ENCODE measurements at regions not wholly inside any gene's neighbourhood (a gene's known extent, or its start where the extent isn't known, plus 50 kb on each side); places are given as distances from the start of the nearest gene placed in this dataset.

DNA sequence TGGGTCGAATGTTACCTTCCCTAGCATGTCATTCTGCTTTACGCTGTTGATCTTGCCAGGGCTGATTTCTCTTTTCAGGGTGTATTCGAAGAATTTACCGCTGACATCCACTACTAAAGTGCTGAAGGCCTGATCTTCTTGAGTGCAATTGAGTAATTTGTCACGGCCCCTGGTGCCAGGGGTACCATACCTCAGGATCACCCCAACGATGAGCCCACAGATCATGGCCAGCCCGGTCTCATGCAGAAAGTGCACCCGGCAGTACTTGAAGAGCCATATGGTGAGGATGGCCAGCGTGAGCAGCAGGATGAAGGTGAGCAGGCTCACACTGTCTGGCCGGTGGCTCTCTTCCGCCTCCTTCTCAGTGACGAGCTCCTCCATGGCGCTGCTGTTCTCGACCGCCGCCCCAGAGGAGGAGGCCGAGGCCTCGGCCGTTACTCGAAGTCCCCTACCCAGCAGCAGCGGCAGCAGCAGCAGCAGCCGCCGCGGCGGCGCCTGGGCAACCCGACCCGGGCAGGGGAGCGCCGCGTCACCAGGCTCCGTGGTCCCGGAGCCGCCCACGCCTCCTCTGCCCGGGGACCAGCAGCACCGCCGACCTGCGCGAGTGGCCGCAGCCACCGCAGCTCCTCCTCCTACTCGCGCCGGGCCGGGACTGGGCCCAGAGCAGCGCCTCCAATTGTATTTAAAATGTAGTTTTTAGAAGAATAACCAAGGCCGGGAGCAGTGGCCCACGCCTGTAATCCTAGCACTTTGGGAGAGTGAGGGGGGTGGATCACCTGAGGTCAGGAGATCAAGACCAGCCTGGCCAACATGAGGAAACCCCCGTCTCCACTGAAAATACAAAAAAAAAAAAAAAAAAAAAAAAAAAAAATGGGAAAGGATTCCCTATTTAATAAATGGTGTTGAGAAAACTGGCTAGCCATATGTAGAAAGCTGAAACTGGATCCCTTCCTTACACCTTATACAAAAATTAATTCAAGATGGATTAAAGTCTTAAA lies 58.5 kb upstream of the TMPO start:
- 14 to 16% methylated on average over 44 to 50 of the region's 50 CpGs for WGBS, 2 donors
- Histone ChIP-seq H3K36me3 (ENCODE audit: control insufficient read depth in 2 of 2, insufficient read depth in 2 of 2, low read length in 1 of 2) (no peaks in the 10 kb centered on the region), H3K27me3 (ENCODE audit: control insufficient read depth in 1 of 2, insufficient read depth in 2 of 2, low read length in 2 of 2) (peaks cover 0 to 2% of the 10 kb centered on the region in 2 donors), H3K9me3 (ENCODE audit: control insufficient read depth in 2 of 2, insufficient read depth in 1 of 2, low read depth in 1 of 2, low read length in 1 of 2) (no peaks in the 10 kb centered on the region), H3K27ac (ENCODE audit: low read depth in 2 of 2, low read length in 1 of 2) (no peak overlapping the region), H3K4me3 (ENCODE audit: low read depth in 1 of 2, low read length in 2 of 2) (peak overlapping the region; percentile 37 to 42), H3K4me1 (ENCODE audit: control insufficient read depth in 2 of 2, insufficient read depth in 2 of 2, low read length in 1 of 2) (peaks cover 0 to 6% of the 10 kb centered on the region in 2 donors)

DNA sequence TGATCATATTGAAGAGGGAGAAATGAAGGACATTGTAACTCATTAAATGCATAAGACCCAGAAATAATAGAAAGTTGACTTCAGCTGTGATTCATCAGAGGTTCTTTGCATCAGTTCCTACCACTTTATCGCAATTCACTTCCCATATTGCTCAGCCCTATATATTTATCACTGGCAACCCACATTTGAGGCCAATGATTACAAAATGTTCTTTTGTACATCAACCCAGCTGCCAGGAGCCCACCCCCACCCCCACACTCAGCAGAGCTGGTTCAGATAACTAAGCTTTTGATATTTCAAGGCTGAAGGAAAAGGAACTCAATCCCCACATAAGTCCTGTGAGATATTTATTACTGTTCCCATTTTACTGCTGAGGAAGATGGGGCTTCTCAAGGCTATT lies 51.2 kb upstream of the TMPO start:
- WGBS, 2 donors, result 59 to 75% methylated on average over 1 of the region's 1 CpG
- no peaks in the 10 kb centered on the region for H3K36me3 ChIP-seq (ENCODE audit: control insufficient read depth in 2 of 2, insufficient read depth in 2 of 2, low read length in 1 of 2)

DNA sequence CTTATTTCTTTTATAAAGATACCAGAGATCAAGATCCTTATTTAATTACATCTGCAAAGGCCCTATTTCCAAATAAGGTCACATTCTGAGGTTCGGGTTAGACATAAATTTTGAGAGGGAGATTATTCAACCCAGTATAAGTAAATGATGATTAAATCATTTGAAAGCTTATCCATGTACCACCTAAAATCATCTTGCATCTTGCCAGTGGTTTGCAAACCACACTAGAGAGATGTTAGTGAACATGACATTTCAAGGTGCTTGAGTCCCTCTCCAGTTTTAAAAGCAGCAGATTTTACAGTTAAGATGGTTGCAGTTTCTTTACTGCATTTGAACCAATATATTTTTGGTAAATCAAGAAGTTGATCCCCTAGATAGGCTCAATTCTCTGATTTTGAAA lies 49.9 kb upstream of the TMPO start:
- H3K27me3 ChIP-seq (ENCODE audit: control insufficient read depth in 1 of 2, insufficient read depth in 2 of 2, low read length in 2 of 2), result no peaks in the 10 kb centered on the region
- H3K9me3 ChIP-seq (ENCODE audit: control insufficient read depth in 2 of 2, insufficient read depth in 1 of 2, low read depth in 1 of 2, low read length in 1 of 2), result no peaks in the 10 kb centered on the region
- H3K27ac ChIP-seq (ENCODE audit: low read depth in 2 of 2, low read length in 1 of 2), result no peak overlapping the region
- H3K36me3 ChIP-seq (ENCODE audit: control insufficient read depth in 2 of 2, insufficient read depth in 2 of 2, low read length in 1 of 2), result no peaks in the 10 kb centered on the region
- WGBS, 2 donors, result 70 to 86% methylated on average over 1 of the region's 1 CpG
- no peak overlapping the region for H3K4me3 ChIP-seq (ENCODE audit: low read depth in 1 of 2, low read length in 2 of 2)
- no peaks in the 10 kb centered on the region for H3K4me1 ChIP-seq (ENCODE audit: control insufficient read depth in 2 of 2, insufficient read depth in 2 of 2, low read length in 1 of 2)

More for the DNA sequence above, 51.2 kb upstream of the TMPO start:
- Histone ChIP-seq H3K9me3 (ENCODE audit: control insufficient read depth in 2 of 2, insufficient read depth in 1 of 2, low read depth in 1 of 2, low read length in 1 of 2) (no peaks in the 10 kb centered on the region), H3K4me1 (ENCODE audit: control insufficient read depth in 2 of 2, insufficient read depth in 2 of 2, low read length in 1 of 2) (no peaks in the 10 kb centered on the region), H3K27me3 (ENCODE audit: control insufficient read depth in 1 of 2, insufficient read depth in 2 of 2, low read length in 2 of 2) (no peaks in the 10 kb centered on the region), H3K27ac (ENCODE audit: low read depth in 2 of 2, low read length in 1 of 2) (no peak overlapping the region), H3K4me3 (ENCODE audit: low read depth in 1 of 2, low read length in 2 of 2) (no peak overlapping the region)

Data from esophagus (tissue), 2 donors.